Ishikawa (cell line): ENCODE measurements at regions not wholly inside any gene's neighbourhood (a gene's known extent, or its start where the extent isn't known, plus 50 kb on each side); places are given as distances from the start of the nearest gene placed in this dataset.

ENCODE experiments used
- CEBPB ChIP-seq: IDR thresholded peaks from 2 replicates; pipeline ENCODE4 v1.6.1; 2012
- CREB1 ChIP-seq: IDR thresholded peaks from 2 replicates; pipeline ENCODE4 v1.6.1; 2012; ENCODE audit warnings: low read depth
- EGR1 ChIP-seq: IDR thresholded peaks from 2 replicates; pipeline ENCODE4 v1.6.1; 2012
- EP300 ChIP-seq: IDR thresholded peaks from 2 replicates; pipeline ENCODE4 v1.6.1; 2012; ENCODE audit warnings: borderline replicate concordance
- FOXM1 ChIP-seq: IDR thresholded peaks from 2 replicates; pipeline ENCODE4 v1.6.1; 2012; ENCODE audit warnings: low read depth, borderline replicate concordance
- NFIC ChIP-seq: IDR thresholded peaks from 2 replicates; pipeline ENCODE4 v1.6.1; 2012
- RAD21 ChIP-seq: IDR thresholded peaks from 2 replicates; pipeline ENCODE4 v1.6.1; 2012; ENCODE audit warnings: low read depth
- TAF1 ChIP-seq: IDR thresholded peaks from 2 replicates; pipeline ENCODE4 v1.6.1; 2012; ENCODE audit warnings: low read depth, mild to moderate bottlenecking
- TCF12 ChIP-seq: IDR thresholded peaks from 2 replicates; pipeline ENCODE4 v1.6.1; 2012; ENCODE audit warnings: low read depth
- TEAD4 ChIP-seq: IDR thresholded peaks from 2 replicates; pipeline ENCODE4 v1.6.1; 2012
- USF1 ChIP-seq: IDR thresholded peaks from 2 replicates; pipeline ENCODE4 v1.6.1; 2012
- YY1 ChIP-seq: IDR thresholded peaks from 2 replicates; pipeline ENCODE4 v1.6.1; 2012; ENCODE audit warnings: low read depth
- ZBTB7A ChIP-seq: IDR thresholded peaks from 2 replicates; pipeline ENCODE4 v1.6.1; 2012; ENCODE audit warnings: low read depth
- TF ChIP-seq, protein P1 (sequence below): IDR thresholded peaks from 2 replicates; pipeline ENCODE4 v1.6.1; 2012
- TF ChIP-seq, protein P2 (sequence below): IDR thresholded peaks from 2 replicates; pipeline ENCODE4 v1.6.1; 2012; ENCODE audit warnings: low read depth, mild to moderate bottlenecking

GRCh38 chr2:145016711-145017110 is 496.8 kb upstream of the ZEB2 start:
- TF ChIP-seq NFIC (no peak), TEAD4 (no peak), EP300 (no peak), TAF1 (no peak), CREB1 (no peak), CEBPB (no peak), EGR1 (no peak), ZBTB7A (no peak), USF1 (no peak), FOXM1 (no peak), YY1 (no peak), TCF12 (no peak), RAD21 (no peak)
- TF ChIP-seq, protein P1, sequence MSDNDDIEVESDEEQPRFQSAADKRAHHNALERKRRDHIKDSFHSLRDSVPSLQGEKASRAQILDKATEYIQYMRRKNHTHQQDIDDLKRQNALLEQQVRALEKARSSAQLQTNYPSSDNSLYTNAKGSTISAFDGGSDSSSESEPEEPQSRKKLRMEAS: no peak
- TF ChIP-seq, protein P2, sequence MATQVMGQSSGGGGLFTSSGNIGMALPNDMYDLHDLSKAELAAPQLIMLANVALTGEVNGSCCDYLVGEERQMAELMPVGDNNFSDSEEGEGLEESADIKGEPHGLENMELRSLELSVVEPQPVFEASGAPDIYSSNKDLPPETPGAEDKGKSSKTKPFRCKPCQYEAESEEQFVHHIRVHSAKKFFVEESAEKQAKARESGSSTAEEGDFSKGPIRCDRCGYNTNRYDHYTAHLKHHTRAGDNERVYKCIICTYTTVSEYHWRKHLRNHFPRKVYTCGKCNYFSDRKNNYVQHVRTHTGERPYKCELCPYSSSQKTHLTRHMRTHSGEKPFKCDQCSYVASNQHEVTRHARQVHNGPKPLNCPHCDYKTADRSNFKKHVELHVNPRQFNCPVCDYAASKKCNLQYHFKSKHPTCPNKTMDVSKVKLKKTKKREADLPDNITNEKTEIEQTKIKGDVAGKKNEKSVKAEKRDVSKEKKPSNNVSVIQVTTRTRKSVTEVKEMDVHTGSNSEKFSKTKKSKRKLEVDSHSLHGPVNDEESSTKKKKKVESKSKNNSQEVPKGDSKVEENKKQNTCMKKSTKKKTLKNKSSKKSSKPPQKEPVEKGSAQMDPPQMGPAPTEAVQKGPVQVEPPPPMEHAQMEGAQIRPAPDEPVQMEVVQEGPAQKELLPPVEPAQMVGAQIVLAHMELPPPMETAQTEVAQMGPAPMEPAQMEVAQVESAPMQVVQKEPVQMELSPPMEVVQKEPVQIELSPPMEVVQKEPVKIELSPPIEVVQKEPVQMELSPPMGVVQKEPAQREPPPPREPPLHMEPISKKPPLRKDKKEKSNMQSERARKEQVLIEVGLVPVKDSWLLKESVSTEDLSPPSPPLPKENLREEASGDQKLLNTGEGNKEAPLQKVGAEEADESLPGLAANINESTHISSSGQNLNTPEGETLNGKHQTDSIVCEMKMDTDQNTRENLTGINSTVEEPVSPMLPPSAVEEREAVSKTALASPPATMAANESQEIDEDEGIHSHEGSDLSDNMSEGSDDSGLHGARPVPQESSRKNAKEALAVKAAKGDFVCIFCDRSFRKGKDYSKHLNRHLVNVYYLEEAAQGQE: no peak

- TF ChIP-seq CEBPB (no peak), EP300 (no peak), FOXM1 (no peak), TCF12 (no peak)
- TF ChIP-seq, protein P2: no peak
These were observed 495.6 kb upstream of the ZEB2 start for GRCh38 chr2:145015561-145015960.

- TF ChIP-seq EP300: no peak
- no peak for TF ChIP-seq RAD21
- TF ChIP-seq NFIC: no peak
- TF ChIP-seq CEBPB: no peak
- TF ChIP-seq, protein P2: no peak
These were observed 492.9 kb upstream of the ZEB2 start for GRCh38 chr2:145012806-145013205.

DNA sequence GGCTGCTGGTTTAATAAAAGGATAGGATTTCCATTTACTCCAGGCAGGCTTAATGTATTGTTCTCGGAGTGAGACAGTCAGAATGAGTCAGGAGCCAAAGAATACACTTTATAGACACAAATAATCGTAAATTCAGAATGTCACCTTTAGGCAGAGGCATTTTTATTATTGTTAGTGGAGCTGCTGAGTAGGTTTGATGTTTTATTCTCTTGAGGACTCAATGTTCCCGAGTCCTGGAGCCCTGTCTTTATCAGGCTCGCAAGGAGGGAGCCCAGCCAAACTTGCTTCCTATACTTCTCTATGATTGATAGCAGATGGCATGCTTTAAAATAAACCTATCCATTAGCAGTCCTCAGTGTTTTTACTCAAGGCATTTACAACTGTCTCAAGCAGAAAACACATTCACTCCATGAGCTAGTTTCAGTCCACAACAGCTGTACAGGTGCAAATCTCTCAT is 492.3 kb upstream of the ZEB2 start:
- TF ChIP-seq CEBPB (no peak), ZBTB7A (no peak), RAD21 (no peak), TCF12 (no peak), TEAD4 (no peak), TAF1 (no peak), YY1 (no peak), FOXM1 (no peak), NFIC (no peak), CREB1 (no peak), EP300 (no peak), USF1 (no peak), EGR1 (no peak)
- TF ChIP-seq, protein P2: no peak
- TF ChIP-seq, protein P1: no peak
